Lower lobe of right lung (tissue), 2 donors: ENCODE measurements at regions not wholly inside any gene's neighbourhood (a gene's known extent, or its start where the extent isn't known, plus 50 kb on each side); places are given as distances from the start of the nearest gene placed in this dataset.

Experiments used
- ATAC-seq, 2 donors: fragments of 200-7000 bp; cut with Tn5 transposase; one replicate each; pipeline ENCODE4 v1.9.1; 2020 to 2022; ENCODE audit warnings: mild to moderate bottlenecking in 2 of 2, moderate library complexity in 2 of 2
- DNase-seq: peaks from one replicate; pipeline ENCODE4 v3.0.0-alpha.2; 2020
- H3K27ac ChIP-seq: fragments of 200-600 bp; one replicate; pipeline ENCODE4 v1.8.0; 2022
- H3K27me3 ChIP-seq: fragments of 200-600 bp; one replicate; pipeline ENCODE4 v1.8.0; 2022; ENCODE audit warnings: low read depth
- H3K36me3 ChIP-seq: fragments of 200-600 bp; one replicate; pipeline ENCODE4 v1.8.0; 2022; ENCODE audit warnings: mild to moderate bottlenecking
- H3K4me1 ChIP-seq: fragments of 200-600 bp; one replicate; pipeline ENCODE4 v1.8.0; 2022
- H3K4me3 ChIP-seq: fragments of 200-600 bp; one replicate; pipeline ENCODE4 v1.8.0; 2022; ENCODE audit warnings: mild to moderate bottlenecking
- H3K9me3 ChIP-seq: fragments of 200-600 bp; one replicate; pipeline ENCODE4 v1.8.0; 2022
- CTCF ChIP-seq: fragments of 200-600 bp; IDR thresholded peaks from one replicate; pipeline ENCODE4 v1.8.0; 2022; ENCODE audit warnings: antibody characterized with exemption, mild to moderate bottlenecking
- intact Hi-C: fragments of 100-400 bp; cut with DNase I; formaldehyde crosslinking; loops from one replicate; pipeline ENCODE4 v1.11.0; 2022
- donor health status: DM: no; HTN: yes; CAD: no; lungs with severe emphysema.

- intact Hi-C loops, result no loop called here
- Histone ChIP-seq H3K4me1 (no peaks in the 10 kb centered on the region), H3K9me3 (no peaks in the 10 kb centered on the region), H3K4me3 (no peak overlapping the region), H3K36me3 (no peaks in the 10 kb centered on the region), H3K27ac (no peak overlapping the region), H3K27me3 (no peaks in the 10 kb centered on the region)
- no peak for TF ChIP-seq CTCF
- ATAC-seq (no peak), DNase-seq (no peak)
Measured at GRCh38 chr15:62643572-62643971, 399.0 kb upstream of the TPM1 start.

DNA sequence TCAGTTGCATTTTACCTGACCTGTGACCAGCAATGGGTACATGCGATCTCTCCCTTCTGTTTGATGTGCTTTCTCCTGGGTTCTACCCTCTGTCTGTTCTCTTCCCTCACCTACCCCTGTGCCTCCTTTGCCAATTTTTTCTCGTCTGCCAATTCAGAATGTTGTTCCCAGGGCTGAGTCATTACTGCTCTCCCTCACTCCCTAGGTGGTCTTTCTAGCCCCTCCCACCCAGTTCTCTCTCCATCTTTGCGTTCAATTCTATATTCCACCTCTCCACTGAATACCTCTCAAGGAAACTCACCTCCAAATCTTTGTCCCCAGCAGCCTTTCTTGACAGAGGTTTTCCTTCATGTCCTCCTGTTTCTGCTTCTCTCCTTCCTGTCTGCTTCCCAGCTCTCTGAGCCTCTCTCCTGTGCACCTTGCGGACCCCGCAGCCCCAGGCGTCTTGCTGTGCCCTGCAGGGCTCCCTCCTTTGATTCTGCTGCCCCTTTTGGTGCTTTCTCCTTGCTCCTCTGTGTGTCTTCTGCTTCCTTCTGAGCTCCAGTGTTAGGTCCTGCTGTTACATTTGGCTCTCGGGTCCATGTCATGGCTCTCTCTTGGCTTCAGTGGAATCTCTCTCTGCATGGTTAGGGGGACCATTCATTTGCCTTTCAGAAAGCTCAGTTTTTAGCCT, 398.2 kb upstream of the TPM1 start:
- no peak overlapping the region for H3K27ac ChIP-seq
- intact Hi-C loops, result no loop called here

DNA sequence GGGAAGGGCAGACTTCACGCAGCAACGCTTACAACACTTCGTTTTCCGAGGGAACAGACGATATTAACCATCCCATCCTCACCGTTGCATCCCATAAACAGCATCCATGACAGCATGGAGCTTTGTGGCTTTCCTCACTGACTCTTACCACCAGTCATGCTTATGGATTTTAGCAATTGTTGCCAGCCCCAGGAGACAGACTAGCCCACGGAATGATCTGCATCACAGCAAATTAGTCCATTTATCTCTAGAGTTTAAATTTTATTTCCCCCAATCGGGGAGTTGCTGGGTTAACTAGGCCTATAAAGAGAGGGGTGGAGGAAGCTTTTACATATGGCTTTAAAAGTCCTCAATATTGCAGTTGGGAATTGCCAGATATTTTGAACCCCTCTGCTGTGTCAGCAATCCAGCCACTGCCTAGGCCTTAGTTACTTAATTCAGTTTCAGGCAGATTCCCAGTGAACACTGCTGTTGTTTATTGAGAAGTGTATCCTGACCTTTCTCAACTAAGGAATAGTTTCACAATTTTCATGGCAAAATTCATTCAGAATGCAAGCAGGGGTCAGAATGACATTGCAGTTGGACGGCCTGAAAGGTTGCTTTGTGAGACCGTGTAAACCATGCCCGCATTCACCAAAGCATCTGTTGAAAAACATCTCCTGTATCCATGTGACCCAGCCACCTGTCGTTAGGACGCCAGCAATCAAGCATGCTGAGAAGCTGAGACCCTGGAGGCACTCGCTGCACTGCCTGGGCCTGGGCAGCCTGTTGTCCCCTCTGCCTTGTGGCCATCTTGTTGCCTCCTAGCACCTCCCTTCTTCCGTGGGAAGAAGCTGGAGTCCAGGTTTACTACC, 397.4 kb upstream of the TPM1 start:
- intact Hi-C loops, result no loop called here
- DNase-seq (no peak), ATAC-seq (no peak)

More for the DNA sequence above, 398.2 kb upstream of the TPM1 start:
- Histone ChIP-seq H3K4me1 (no peaks in the 10 kb centered on the region), H3K9me3 (no peaks in the 10 kb centered on the region), H3K4me3 (no peak overlapping the region), H3K27me3 (no peaks in the 10 kb centered on the region), H3K36me3 (no peaks in the 10 kb centered on the region)
- TF ChIP-seq CTCF, result no peak
- ATAC-seq, result no peak
- no peak for DNase-seq

DNA sequence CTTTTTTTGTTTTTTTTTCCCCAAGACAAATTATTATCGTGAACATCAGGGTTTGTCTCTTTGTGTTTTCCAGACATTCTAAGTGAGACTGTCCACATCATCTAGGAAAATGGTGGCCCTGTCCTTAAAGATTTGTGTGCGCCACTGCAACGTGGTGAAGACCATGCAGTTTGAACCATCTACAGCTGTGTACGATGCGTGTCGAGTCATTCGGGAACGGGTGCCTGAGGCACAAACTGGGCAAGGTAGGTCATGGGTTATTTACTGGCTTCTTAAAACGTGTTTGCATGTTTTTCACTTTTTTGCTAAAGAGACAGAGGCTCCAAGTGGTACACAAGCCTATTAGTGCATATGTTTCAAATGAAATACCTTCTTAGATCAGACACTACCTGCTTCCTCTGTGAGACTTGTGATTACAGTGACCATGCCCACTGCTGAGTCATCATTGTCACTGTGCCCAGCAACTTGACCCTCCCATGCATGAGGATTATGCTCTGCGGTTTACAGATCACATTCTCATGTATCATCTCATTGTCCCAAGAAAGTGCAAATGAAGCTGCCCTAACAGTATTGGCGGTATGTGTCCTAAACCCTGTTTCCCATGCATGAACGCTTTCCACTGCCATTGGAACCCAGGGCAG, 395.2 kb upstream of the TPM1 start:
- no peak for TF ChIP-seq CTCF
- Histone ChIP-seq H3K4me3 (no peak overlapping the region), H3K27me3 (no peaks in the 10 kb centered on the region), H3K36me3 (no peaks in the 10 kb centered on the region), H3K9me3 (no peaks in the 10 kb centered on the region), H3K27ac (no peak overlapping the region), H3K4me1 (no peaks in the 10 kb centered on the region)
- ATAC-seq (peak in 1 of 2 donors; percentile 39), DNase-seq (no peak)
- intact Hi-C loops, result no loop called here

More for the DNA sequence above, 397.4 kb upstream of the TPM1 start:
- Histone ChIP-seq H3K36me3 (no peaks in the 10 kb centered on the region), H3K27me3 (no peaks in the 10 kb centered on the region), H3K9me3 (no peaks in the 10 kb centered on the region), H3K27ac (no peak overlapping the region), H3K4me1 (no peaks in the 10 kb centered on the region), H3K4me3 (no peak overlapping the region)
- TF ChIP-seq CTCF, result no peak

DNA sequence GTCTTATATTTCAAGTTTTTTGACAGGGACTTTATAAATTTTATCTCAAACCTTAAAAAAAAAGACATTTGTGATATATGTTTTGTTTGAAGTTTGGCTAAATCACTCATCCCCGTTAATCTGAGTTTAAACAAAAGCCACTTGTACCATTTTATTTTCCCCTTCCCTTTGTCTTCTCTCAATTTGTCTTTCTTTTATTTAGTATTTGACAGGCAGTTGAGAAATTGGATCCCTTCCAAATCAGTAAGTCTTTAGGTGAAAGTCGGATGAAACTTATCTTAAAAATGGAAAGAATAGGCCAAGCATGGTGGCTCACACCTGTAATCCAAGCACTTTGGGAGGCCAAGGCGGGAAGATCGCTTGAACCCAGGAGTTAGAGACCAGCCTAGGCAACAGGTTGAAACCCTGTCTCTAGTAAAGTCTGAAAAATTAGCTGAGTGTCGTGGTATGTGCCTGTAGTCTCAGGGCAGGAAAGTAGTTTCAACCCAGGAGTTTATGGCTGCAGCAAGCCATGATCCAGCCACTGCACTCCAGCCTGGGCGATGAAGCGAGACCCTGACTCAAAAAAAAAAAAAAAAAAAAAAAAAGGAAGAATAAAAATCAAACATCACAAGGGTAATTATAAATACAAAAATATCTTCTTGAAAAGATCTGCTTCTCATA, 394.6 kb upstream of the TPM1 start:
- H3K36me3 ChIP-seq, result no peaks in the 10 kb centered on the region
- no peak overlapping the region for H3K27ac ChIP-seq
- no peak for ATAC-seq
- H3K9me3 ChIP-seq, result no peaks in the 10 kb centered on the region
- no peaks in the 10 kb centered on the region for H3K27me3 ChIP-seq
- intact Hi-C loops, result no loop called here
- DNase-seq, result no peak
- TF ChIP-seq CTCF, result no peak
- no peaks in the 10 kb centered on the region for H3K4me1 ChIP-seq
- no peak overlapping the region for H3K4me3 ChIP-seq
